Activated T-cell treated with anti-CD3 and anti-CD28 coated beads, Interleukin-2, amount 50 U/mL, for 24 hours (primary cell): ENCODE measurements at regions not wholly inside any gene's neighbourhood (a gene's known extent, or its start where the extent isn't known, plus 50 kb on each side); places are given as distances from the start of the nearest gene placed in this dataset.

Source experiments
- DNase-seq: peaks from one replicate; pipeline ENCODE4 v3.0.0-alpha.2; 2020
- H3K27ac Mint-ChIP-seq: 2 replicates; pipeline ENCODE4 v1.8.0; 2020; ENCODE audit warnings: mild to moderate bottlenecking, mixed read lengths
- H3K27me3 Mint-ChIP-seq: 2 replicates; pipeline ENCODE4 v1.8.0; 2020; ENCODE audit warnings: mixed read lengths
- H3K36me3 Mint-ChIP-seq: 2 replicates; pipeline ENCODE4 v1.8.0; 2020; ENCODE audit warnings: low read depth, mixed read lengths
- H3K4me1 Mint-ChIP-seq: 2 replicates; pipeline ENCODE4 v1.8.0; 2020; ENCODE audit warnings: low read depth, mixed read lengths
- H3K4me3 Mint-ChIP-seq: 2 replicates; pipeline ENCODE4 v1.8.0; 2020; ENCODE audit warnings: mild to moderate bottlenecking, moderate library complexity, mixed read lengths
- H3K9me3 Mint-ChIP-seq: 2 replicates; pipeline ENCODE4 v1.8.0; 2020; ENCODE audit warnings: mixed read lengths

DNA sequence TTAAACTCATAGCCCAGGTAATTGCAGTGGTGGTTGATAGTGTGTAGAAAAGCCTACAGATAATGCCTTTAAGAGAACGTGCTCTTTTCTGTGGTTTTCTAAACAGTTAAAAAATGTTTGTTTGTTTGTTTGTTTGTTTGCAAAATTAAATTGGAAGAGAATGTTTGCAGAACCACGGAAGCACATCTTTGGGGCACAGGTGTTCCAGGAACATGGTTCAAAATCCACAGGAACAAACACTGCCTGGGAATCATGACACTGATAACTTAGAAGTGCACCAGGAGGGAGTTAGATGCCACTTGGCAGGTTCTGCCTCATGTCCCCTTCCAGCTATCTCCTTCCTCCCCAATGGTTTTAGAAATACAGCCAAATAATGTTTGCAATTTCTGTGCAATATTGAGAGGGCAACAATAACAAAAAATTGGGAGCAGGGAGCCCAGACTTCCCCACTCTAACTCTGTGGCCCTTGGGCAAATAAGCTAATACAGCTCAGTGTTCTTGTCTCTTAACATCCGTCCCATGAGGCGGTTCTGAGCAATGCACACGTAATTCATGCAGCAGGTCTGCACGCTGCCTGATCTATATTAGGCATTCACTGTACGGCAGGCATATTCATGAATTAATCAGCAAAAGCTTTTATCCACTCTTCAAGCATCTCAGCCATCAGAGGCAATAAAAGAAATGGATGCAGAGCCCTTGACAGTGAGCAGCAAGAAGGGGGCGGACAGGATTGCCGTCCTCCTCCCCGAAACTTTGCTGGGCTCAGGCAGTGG, 274.3 kb upstream of the FOXQ1 start:
- H3K9me3 Mint-ChIP-seq: no peaks in the 10 kb centered on the region
- H3K36me3 Mint-ChIP-seq: no peaks in the 10 kb centered on the region
- H3K27ac Mint-ChIP-seq: no peak overlapping the region
- no peak for DNase-seq
- no peaks in the 10 kb centered on the region for H3K4me1 Mint-ChIP-seq
- H3K27me3 Mint-ChIP-seq: peaks cover 44% of the 10 kb centered on the region
- H3K4me3 Mint-ChIP-seq: no peak overlapping the region

DNA sequence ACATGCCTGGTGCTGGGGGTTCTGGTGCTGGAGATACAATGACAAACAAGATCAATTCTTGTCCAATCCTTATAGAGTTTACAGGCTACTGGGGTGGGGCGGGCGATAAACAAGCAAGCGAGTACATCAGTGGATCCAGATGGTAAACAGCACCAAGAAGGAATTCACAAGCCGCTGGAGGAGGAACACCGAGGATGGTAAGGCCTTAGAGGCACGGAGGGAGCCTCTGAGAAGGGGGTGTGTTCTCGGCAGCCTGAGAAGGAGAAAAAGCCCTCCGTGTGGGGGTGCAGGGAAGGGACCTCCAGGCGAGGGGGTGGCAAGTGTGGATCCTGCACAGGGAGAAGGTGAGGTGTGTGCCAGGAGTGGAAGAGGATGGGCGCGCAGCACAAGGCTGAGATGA, 276.5 kb upstream of the FOXQ1 start:
- no peaks in the 10 kb centered on the region for H3K9me3 Mint-ChIP-seq
- no peak overlapping the region for H3K27ac Mint-ChIP-seq
- no peaks in the 10 kb centered on the region for H3K36me3 Mint-ChIP-seq
- no peaks in the 10 kb centered on the region for H3K4me1 Mint-ChIP-seq
- H3K27me3 Mint-ChIP-seq: peaks cover 32% of the 10 kb centered on the region
- no peak overlapping the region for H3K4me3 Mint-ChIP-seq
- DNase-seq: no peak

DNA sequence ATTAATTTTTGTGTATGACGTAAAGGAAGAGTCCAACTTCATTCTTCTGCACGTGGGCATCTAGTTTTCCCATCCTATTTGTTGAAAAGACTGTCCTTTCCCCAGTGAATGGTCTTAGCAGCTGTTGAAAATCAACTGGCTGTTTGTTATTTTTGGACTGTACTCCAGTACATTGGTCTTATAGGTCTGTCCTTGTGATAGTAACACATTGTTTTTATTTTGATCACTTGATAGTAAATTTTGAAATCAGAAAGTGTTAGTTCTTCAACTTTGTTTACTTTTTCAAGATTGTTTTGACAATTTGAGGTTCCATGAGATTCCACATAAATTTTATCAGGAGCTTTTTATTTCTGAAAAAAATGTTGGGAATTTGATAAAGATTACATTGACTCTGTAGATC, 280.2 kb upstream of the FOXQ1 start:
- no peak overlapping the region for H3K4me3 Mint-ChIP-seq
- H3K9me3 Mint-ChIP-seq: no peaks in the 10 kb centered on the region
- H3K4me1 Mint-ChIP-seq: no peaks in the 10 kb centered on the region
- peaks cover 18% of the 10 kb centered on the region for H3K27me3 Mint-ChIP-seq
- H3K36me3 Mint-ChIP-seq: no peaks in the 10 kb centered on the region
- no peak for DNase-seq
- H3K27ac Mint-ChIP-seq: no peak overlapping the region

DNA sequence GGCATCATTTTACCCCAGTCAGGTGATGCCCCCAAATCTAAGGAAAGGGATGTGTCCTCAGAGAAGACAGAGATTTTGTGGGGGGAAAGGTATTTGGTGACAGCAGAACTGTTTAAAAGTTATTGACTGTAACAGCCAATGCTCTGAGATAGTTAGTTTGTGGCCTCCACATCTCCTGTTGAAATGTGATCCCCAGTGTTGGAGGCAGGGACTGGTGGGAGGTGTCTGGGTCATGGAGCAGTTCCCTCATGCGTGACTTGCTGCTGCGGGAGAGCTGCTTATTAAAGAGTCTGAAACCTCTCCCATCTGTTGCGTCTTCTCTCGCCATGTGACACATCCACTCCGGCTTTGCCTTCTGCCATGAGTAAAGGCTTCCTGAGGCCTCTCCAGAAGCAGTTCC, 282.8 kb upstream of the FOXQ1 start:
- Mint-ChIP-seq H3K4me3 (no peak overlapping the region), H3K36me3 (no peaks in the 10 kb centered on the region), H3K27ac (no peak overlapping the region), H3K4me1 (no peaks in the 10 kb centered on the region), H3K9me3 (no peaks in the 10 kb centered on the region), H3K27me3 (peaks cover 19% of the 10 kb centered on the region)
- DNase-seq: no peak

DNA sequence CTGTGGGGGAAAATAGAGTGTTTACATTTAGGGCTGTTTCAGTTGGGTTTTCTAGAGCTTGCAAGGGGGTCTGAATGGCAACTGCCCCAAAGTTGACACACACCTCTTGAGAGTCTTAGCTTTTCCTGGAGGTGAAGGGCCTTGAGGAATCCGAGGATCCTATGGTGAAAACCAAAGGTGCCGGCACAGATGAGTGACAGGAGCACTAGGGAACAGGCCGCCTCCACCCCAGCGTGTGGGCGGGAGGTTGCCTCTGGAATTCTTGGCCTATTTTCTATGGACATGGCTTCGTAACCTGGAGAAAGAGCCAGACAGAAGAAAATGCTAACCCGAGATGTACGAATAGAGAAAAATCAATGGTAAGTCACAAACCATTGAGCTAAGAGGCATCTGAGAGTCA, 283.2 kb upstream of the FOXQ1 start:
- H3K4me3 Mint-ChIP-seq: no peak overlapping the region
- H3K27ac Mint-ChIP-seq: no peak overlapping the region
- DNase-seq: no peak
- peaks cover 19% of the 10 kb centered on the region for H3K27me3 Mint-ChIP-seq
- no peaks in the 10 kb centered on the region for H3K9me3 Mint-ChIP-seq
- H3K4me1 Mint-ChIP-seq: no peaks in the 10 kb centered on the region
- no peaks in the 10 kb centered on the region for H3K36me3 Mint-ChIP-seq

DNA sequence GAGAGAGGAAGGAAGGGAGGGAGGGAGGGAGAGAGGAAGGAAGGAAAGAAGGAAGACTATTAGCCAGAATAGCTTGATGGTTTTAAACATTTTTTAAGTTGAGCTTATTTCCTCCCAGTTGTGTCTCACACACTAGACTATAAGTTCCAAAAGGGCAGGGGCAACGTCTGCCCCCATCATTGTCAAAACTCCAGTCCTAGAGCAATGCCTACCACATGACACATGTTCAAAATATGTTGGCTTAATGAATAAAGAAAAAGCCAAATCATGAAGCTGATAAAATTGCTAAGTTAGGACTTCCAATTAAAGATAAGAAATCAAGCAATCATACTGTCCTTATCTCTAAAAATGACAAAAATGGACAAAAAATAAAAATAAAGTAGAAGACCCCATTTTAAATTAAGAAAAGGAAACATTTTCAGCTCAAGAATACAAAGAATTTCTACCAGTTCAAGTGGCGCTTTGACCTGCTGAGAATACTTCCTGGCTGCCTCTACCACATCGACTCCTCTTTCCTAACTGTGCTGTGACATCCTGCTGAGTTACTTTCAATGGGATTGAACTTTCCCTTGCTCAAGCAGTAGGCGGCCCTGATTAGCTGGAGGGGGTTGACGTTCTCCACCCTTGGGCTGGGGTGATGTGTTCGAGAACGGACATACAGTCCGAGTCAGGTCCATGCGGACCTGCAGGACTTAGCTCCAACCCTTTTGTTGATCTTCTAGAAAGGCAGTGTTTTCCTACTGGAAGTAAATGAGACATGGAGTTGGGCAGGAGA, 283.9 kb upstream of the FOXQ1 start:
- H3K27me3 Mint-ChIP-seq: peaks cover 19% of the 10 kb centered on the region
- H3K36me3 Mint-ChIP-seq: no peaks in the 10 kb centered on the region
- no peaks in the 10 kb centered on the region for H3K4me1 Mint-ChIP-seq
- no peaks in the 10 kb centered on the region for H3K9me3 Mint-ChIP-seq
- H3K4me3 Mint-ChIP-seq: no peak overlapping the region
- H3K27ac Mint-ChIP-seq: no peak overlapping the region
- DNase-seq: no peak

DNA sequence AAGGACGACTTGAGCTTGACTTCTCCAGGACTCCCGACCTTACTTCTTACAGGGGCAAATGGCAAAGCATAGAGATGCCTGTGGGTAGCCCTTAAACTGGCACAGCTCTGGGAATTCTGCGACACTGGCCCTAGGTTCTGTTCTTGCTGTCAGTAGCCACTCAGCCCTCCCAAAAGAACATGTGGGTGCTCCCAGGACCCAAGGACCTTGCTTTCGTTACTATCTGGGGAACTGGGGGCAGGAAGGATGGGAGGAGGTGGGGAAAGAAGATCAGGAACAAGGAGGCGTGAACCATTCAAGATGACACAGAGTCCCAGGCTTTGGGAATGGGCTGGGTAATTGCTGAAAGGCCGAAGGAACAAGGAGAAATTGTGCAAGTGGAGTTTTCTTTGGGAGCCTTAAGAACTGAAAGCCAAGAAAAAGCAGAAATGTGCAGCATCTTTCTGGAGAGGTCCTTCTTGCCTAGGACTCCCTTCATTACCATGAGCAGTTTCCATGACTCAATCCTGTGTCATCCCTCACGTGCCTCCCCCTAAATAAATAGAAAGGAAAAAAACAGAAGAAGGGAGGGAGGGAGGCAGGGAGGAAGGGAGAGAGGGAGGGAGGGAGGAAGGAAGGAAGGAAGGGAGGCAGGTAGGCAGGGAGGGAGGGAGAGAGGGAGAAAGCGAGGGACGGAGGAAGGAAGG, 284.6 kb upstream of the FOXQ1 start:
- no peaks in the 10 kb centered on the region for H3K36me3 Mint-ChIP-seq
- H3K4me1 Mint-ChIP-seq: no peaks in the 10 kb centered on the region
- no peak overlapping the region for H3K4me3 Mint-ChIP-seq
- no peak overlapping the region for H3K27ac Mint-ChIP-seq
- DNase-seq: no peak
- H3K27me3 Mint-ChIP-seq: peaks cover 19% of the 10 kb centered on the region
- no peaks in the 10 kb centered on the region for H3K9me3 Mint-ChIP-seq

DNA sequence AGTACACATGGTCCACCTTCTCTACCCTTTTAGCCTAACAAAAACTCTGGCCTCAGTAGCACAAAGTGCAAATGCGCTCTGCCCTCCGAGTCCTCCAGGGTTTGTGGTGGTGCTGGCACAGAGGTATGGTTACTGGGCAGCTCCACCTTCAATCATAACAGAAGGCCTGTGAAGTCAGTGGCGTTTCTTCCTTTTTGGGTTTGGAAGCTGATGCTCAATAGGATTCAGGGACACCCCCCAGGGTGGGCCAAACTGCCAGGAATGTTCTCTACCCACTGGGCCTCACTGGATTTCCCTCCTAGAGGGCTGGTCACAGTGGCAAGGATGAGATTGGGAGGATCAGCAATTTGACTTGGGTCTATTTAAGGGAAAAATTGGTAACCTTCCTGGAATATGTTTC, 286.1 kb upstream of the FOXQ1 start:
- Mint-ChIP-seq H3K36me3 (no peaks in the 10 kb centered on the region), H3K4me1 (no peaks in the 10 kb centered on the region), H3K27ac (no peak overlapping the region), H3K9me3 (peaks cover 2% of the 10 kb centered on the region), H3K27me3 (peaks cover 19% of the 10 kb centered on the region), H3K4me3 (no peak overlapping the region)
- no peak for DNase-seq

DNA sequence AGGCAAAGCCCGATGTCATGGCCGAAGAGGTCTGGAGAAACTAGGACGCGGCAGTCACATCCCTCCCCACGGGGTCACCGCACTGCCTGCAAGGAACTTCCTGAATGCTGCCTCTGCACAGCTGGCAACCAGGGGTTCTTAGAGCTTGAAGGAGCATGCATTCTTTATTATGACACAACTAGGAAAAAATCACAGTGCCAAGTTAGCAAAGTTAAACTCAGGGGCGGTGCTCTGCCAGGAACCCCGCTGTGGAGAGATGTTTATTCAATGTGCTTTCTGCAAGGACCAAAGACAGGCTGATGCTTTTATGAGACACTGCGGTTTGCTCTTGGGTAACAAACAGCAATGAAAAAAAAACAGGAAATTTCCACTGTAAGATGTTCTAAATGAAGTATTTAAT, 287.3 kb upstream of the FOXQ1 start:
- peaks cover 21% of the 10 kb centered on the region for H3K27me3 Mint-ChIP-seq
- DNase-seq: no peak

DNA sequence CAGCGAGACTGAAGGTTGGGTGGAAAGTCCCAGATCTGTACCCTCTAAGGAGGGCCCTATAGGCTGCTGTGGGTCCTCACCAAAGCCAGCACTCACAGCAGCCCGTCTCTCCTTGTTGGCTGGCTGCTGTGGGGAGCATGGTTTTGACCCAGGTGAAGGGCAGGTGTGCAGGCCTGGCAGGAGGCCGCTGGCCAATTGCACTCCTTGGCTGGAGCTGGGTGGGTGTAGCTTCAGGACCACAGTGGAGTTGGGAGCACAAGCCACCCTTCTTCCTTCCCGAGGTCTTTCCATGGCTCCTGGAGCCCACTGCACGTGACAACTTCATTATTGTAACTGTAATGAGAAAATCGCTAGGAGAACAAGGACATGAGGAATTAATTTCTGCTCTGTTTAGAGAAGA, 287.7 kb upstream of the FOXQ1 start:
- Mint-ChIP-seq H3K9me3 (peaks cover 2% of the 10 kb centered on the region), H3K4me3 (no peak overlapping the region), H3K27ac (no peak overlapping the region), H3K27me3 (peaks cover 21% of the 10 kb centered on the region), H3K36me3 (no peaks in the 10 kb centered on the region), H3K4me1 (no peaks in the 10 kb centered on the region)
- no peak for DNase-seq

More for the DNA sequence above, 287.3 kb upstream of the FOXQ1 start:
- Mint-ChIP-seq H3K36me3 (no peaks in the 10 kb centered on the region), H3K9me3 (peaks cover 2% of the 10 kb centered on the region), H3K4me1 (no peaks in the 10 kb centered on the region), H3K4me3 (no peak overlapping the region), H3K27ac (no peak overlapping the region)

DNA sequence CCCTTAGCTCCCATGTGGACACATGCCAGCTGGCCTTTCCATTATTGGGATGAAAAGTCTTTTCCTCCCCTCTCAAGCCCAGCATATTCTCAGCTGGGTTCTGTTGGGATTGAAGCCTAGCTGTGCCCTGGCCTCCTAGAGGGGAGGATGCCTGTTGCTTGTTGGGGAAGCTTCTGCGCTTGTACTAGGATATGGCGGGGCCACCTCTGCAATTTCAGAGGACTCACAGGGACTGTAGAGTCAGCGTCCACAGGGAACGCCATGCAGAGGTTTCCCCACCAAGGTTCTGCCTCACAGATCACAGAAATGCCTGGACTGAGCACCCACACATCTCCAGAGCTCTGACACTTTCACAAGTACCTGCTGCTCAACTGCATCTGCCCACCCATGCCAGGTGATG, 288.7 kb upstream of the FOXQ1 start:
- no peak overlapping the region for H3K27ac Mint-ChIP-seq
- no peaks in the 10 kb centered on the region for H3K4me1 Mint-ChIP-seq
- DNase-seq: no peak
- no peaks in the 10 kb centered on the region for H3K36me3 Mint-ChIP-seq
- H3K4me3 Mint-ChIP-seq: no peak overlapping the region
- peaks cover 24% of the 10 kb centered on the region for H3K27me3 Mint-ChIP-seq
- H3K9me3 Mint-ChIP-seq: peaks cover 2% of the 10 kb centered on the region

DNA sequence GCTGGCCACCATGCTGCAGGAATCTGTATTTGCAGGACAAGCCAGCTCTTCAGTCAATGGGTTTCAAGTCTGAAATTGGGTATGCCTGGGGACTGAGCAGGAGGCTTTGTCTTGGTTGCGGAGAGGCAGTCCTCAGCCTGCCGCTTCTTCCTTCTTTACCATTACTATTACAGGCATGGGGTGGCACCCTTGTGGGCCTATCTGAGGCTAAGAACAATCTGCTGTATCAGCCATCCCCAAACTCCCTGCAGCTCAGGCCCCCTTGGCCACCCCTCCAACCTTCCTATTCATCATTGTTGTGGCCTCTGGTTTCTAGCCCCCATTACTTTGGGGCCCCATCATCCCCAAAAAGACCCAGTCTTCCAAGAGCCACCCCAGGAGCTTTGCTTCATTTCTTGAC, 289.2 kb upstream of the FOXQ1 start:
- DNase-seq: no peak
- Mint-ChIP-seq H3K36me3 (no peaks in the 10 kb centered on the region), H3K27ac (no peak overlapping the region), H3K4me1 (no peaks in the 10 kb centered on the region), H3K27me3 (peaks cover 24% of the 10 kb centered on the region), H3K4me3 (no peak overlapping the region), H3K9me3 (peaks cover 2% of the 10 kb centered on the region)

DNA sequence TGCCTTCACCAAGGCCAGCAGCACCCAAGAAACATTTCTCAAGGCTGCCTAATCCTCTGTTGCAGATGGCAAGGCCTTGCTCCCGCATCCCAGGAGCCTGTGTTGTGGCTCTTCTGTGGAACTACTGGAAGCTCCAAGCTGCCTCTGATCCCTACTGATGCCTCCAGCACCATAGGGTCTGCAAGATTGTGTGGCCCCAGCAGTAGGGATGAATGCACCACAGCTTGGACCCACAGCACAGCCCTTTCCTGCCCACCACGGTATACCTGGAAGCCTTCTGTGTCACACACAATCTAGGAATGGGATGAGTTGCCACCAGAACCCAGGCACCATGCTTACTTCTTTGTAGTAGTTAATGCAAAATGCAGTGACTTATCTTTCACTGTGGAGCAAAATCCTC, 291.1 kb upstream of the FOXQ1 start:
- no peak overlapping the region for H3K4me3 Mint-ChIP-seq
- no peak overlapping the region for H3K27ac Mint-ChIP-seq
- H3K4me1 Mint-ChIP-seq: no peaks in the 10 kb centered on the region
- peaks cover 2% of the 10 kb centered on the region for H3K9me3 Mint-ChIP-seq
- H3K36me3 Mint-ChIP-seq: no peaks in the 10 kb centered on the region
- H3K27me3 Mint-ChIP-seq: peaks cover 23% of the 10 kb centered on the region
- DNase-seq: no peak

DNA sequence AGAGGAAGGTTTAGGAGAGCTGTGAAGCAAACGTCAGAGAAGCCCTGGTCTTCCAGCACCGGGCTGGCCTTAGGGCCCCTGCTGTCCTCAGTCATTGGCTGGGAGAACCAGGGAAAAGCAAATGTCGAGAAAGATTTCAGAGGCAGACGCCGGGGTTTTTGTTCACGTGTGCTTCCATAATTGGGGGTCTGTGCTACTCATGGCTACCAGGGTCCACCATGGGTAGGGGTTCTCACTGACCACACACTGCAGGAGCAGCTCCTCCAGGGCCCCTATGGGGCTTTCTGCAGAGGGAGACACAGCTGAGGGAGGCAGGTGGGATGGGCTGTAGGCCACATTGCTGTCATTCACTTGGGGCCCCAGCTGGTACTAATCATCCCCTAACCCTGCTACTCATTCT, 291.8 kb upstream of the FOXQ1 start:
- Mint-ChIP-seq H3K27ac (no peak overlapping the region), H3K4me3 (no peak overlapping the region), H3K27me3 (peaks cover 21% of the 10 kb centered on the region), H3K9me3 (peaks cover 2% of the 10 kb centered on the region), H3K4me1 (no peaks in the 10 kb centered on the region), H3K36me3 (no peaks in the 10 kb centered on the region)
- no peak for DNase-seq

DNA sequence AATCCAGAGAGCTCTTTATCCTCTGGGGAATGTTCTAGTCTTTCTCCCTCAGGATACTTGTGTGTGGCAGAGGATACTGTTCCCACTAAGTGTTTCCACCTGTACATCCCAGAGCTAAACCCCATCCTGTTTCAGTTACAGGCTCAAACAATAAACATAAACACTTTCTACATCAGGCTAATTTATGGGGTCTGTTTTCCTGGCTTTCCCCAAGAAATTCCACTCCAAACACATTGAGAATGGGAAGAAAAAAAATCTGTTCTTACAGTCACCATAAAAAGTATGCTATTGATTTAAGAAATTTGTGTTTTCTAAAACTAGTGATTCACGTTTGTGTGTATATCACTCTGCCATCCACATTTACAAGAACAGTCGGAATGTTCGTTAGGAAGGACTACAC, 293.9 kb upstream of the FOXQ1 start:
- no peak overlapping the region for H3K4me3 Mint-ChIP-seq
- peaks cover 2% of the 10 kb centered on the region for H3K9me3 Mint-ChIP-seq
- no peak overlapping the region for H3K27ac Mint-ChIP-seq
- peaks cover 15% of the 10 kb centered on the region for H3K27me3 Mint-ChIP-seq
- no peaks in the 10 kb centered on the region for H3K36me3 Mint-ChIP-seq
- H3K4me1 Mint-ChIP-seq: no peaks in the 10 kb centered on the region
- no peak for DNase-seq
